Right lobe of liver (tissue), 4 donors: ENCODE measurements at regions not wholly inside any gene's neighbourhood (a gene's known extent, or its start where the extent isn't known, plus 50 kb on each side); places are given as distances from the start of the nearest gene placed in this dataset.

Source experiments
- POLR2A ChIP-seq: fragments of 450-650 bp; IDR thresholded peaks from one replicate; pipeline ENCODE4 v1.6.1; 2017; ENCODE audit warnings: antibody characterized with exemption, mild to moderate bottlenecking
- TF ChIP-seq, protein P1 (sequence below), 4 donors: fragments of 200-600 bp in 3 of 4; fragments of 450-650 bp in 1 of 4; IDR thresholded peaks; one replicate each; pipeline versions ENCODE4 v1.5.1 to v1.8.0; 2016 to 2022; ENCODE audit warnings: antibody characterized with exemption in 4 of 4, mild to moderate bottlenecking in 2 of 4
- donor health status: DM: no; HTN: no; CAD: no.
- donor health status: DM: no; HTN: no; CAD: no.
- donor health status: DM: no; HTN: yes; CAD: no.

DNA sequence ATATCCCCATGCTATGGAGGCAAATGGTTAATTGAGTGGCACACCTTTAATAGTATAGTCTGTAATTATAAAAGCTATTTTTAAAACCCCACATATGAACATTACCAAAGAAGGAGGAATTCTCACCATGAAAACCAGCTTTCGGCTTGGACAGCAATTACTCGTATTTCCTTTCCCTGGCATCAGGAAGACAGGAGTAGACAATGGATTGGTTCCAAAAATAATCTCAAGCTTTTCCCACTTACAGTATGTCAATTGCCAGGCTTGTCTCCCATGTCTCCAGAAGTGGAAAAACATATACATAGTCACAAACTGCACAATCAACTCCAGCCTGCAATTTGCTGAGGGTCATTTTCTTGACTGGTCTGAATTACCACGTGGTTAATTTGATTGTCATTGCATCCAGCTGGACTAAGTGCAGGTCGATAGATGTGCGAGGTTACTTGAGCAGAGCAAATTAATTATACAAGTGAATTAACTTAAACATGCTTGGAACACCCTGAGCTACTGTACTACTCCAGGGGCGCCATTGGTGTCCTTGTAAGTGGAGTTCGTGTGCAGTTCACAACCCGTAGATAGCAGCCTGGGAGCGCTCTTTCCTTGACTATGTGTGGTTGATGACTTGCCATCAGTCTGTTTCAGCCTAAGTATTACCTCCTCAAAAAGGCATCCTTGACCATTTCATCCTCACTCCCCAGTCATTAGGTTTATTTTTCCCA is 124.3 kb upstream of the PELI1 start:
- TF ChIP-seq, protein P1, sequence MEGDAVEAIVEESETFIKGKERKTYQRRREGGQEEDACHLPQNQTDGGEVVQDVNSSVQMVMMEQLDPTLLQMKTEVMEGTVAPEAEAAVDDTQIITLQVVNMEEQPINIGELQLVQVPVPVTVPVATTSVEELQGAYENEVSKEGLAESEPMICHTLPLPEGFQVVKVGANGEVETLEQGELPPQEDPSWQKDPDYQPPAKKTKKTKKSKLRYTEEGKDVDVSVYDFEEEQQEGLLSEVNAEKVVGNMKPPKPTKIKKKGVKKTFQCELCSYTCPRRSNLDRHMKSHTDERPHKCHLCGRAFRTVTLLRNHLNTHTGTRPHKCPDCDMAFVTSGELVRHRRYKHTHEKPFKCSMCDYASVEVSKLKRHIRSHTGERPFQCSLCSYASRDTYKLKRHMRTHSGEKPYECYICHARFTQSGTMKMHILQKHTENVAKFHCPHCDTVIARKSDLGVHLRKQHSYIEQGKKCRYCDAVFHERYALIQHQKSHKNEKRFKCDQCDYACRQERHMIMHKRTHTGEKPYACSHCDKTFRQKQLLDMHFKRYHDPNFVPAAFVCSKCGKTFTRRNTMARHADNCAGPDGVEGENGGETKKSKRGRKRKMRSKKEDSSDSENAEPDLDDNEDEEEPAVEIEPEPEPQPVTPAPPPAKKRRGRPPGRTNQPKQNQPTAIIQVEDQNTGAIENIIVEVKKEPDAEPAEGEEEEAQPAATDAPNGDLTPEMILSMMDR (IDR thresholded peaks at IDR 0.05) = no peak
- no peak for TF ChIP-seq POLR2A
